NOMO-1 treated with DMSO at 0.1 percent for 48 hours (cell line): ENCODE measurements at regions not wholly inside any gene's neighbourhood (a gene's known extent, or its start where the extent isn't known, plus 50 kb on each side); places are given as distances from the start of the nearest gene placed in this dataset.
"Not testable (repeated sequence)": the region's sequence is repeated elsewhere in the genome, so short reads cannot be mapped to it uniquely, and the experiment has no call there.

Experiments
- DNase-seq: peaks from one replicate; lab custom pipeline; 2025; ENCODE audit not compliant: unreplicated experiment; lab: John Stamatoyannopoulos, UW

GRCh38 chr18:1652018-1652417, 747.3 kb downstream of the ADCYAP1 start:
- no peak for DNase-seq

DNA sequence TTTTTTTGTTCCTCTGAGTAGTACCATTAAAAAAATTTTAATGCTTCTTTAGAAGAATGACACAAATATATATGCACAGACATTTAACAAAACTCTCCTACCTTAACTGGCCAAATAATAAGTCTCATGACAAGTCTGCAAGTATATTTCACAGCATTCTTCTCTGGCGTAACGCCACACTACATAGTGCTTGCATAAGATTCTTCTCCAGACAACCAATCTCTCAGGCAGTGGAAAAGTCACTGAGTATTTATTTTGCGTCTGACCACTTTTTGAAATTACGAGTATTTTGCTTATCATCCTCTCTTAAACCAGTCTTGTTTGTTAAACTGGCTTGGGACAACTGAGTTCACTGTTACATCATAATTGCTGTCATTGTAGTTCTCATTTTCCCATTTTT, 749.2 kb downstream of the ADCYAP1 start:
- no peak for DNase-seq

- no peak for DNase-seq
Measured at GRCh38 chr18:1657876-1658275, 753.2 kb downstream of the ADCYAP1 start.

GRCh38 chr18:1658908-1659566, 754.4 kb downstream of the ADCYAP1 start:
- DNase-seq = no peak

DNA sequence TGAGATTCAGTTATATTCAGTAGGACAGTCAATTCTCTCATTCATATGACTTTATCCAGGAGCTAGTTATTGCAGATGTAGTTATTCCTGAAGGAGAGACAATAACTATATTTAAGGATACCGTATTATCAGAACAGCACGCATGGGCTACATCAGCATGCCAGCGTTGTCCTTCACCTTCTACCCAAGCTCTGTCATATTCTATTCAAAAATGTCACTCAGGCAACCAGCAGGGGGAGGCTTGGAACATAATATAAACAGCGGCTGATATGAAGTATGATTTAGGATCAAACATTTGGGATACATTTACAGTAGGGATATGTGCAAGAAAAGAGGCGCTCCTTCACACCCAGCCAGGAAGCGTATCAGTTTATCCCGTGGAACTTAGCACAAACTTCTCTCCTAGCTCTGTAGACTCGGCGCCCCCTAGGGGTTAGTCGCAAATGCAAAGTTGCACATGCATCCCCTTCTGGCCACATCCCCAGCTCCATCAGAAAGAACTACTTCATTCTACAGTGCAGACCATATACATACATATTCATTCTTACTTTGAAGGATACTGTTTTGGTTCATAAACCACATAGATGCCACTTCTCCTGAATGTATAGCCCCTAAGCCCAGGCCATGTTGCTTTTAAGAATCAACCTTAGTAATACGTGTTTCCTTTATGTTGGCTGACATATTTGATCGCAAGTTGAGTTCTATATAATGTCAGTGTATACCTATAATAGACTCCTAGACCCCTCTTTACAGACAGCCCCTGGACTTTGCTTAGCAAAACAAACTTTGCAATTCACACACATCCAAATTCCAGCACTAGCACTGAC, 759.4 kb downstream of the ADCYAP1 start:
- DNase-seq = no peak

GRCh38 chr18:1665079-1665478, 760.4 kb downstream of the ADCYAP1 start:
- no peak for DNase-seq

DNA sequence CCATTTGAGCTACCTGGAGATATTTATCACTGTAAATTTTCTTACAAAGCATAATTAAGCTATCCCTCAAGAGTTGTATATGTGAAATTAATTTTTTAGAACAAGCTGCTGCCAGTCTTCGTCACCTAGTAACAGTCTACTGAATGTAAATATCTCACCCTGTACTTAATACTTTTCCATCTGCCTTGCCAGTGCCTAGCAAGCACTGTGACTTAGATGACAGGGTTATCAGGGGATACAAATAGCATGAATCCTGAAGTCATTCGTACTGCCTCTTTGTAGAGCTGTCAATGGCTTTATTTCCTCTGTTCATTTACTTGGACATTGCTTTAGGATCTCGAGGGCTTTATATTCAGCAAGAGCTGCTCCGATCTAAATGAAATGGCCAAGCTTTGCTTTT, 763.6 kb downstream of the ADCYAP1 start:
- DNase-seq = no peak

DNA sequence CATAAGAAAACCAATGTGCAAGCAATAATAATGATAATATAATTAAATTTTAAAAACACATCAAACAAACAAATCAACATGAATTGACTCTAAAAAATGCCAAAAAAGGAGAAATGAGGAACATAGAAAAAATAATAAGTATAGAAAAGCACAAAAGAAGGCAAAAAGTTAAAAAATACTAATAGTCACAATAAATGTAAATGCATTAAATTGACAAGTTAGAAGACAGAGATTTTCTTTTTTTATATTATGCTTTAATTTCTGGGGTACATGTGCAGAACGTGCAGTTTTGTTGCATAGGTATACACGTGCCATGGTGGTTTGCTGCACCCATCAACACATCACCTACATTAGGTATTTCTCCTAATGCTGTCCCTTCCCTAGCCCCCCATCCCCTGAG, 767.0 kb downstream of the ADCYAP1 start:
- DNase-seq = not testable (repeated sequence)

- no peak for DNase-seq
Measured at GRCh38 chr18:1676387-1676786, 771.7 kb downstream of the ADCYAP1 start.

GRCh38 chr18:1680108-1680507, 775.4 kb downstream of the ADCYAP1 start:
- no peak for DNase-seq

DNA sequence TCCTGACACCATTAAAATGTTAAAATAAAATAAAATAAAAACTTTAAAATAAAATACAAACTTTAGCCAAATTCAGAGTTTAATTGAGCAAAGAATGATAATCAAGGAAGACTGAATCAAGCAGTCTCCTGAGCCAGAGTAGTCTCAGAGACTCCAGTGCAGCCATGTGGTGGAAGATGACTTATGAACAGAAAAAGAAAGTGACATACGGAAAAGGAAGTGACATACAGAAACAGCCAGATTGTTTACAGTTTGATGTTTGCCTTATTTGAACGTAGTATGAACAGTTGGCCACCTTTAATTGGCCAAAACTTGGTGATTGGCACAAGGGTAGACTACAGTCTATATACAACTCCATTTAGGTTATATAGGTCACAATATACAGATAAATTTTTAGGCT, 787.2 kb downstream of the ADCYAP1 start:
- no peak for DNase-seq

GRCh38 chr18:1708006-1708405, 803.3 kb downstream of the ADCYAP1 start:
- no peak for DNase-seq

DNA sequence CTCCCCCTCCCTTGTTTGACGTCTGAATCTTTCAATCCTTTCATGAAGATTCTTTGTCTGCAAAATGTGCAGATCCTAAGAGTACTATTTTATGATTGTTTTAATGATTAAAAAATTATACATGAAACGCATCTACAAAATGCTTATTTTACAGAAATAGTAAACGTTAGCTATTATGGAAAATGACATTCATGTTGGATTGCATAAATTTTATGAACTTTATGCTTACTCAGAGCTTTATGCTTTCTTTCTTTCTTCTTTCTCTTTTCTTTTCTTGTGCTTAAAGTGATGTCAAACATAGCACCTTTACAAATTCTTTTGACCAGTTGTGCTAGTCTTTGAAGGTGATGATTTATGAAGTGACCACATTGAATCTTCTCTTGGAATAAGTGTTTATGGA, 805.4 kb downstream of the ADCYAP1 start:
- no peak for DNase-seq

DNA sequence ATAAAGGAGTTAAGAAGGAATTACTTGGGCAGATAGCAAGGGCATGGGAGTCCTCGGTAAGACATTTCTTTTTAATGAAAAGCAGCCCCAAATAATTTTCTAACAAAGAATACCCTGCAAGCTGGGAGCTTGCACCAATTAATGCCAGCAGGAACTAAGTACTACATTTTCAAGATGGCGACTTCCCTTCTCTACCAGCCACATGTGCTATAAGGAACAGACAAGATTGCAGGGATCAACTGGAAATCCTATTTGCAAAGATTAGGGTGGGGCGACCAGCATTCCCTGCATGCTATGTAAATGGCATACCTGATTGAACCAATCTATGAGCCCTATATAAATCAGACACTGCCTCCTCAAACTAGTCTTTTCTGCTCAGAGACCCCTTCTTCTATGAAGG, 827.5 kb downstream of the ADCYAP1 start:
- no peak for DNase-seq

- no peak for DNase-seq
Measured at GRCh38 chr18:1746131-1746530, 825.2 kb downstream of the METTL4 start.

DNA sequence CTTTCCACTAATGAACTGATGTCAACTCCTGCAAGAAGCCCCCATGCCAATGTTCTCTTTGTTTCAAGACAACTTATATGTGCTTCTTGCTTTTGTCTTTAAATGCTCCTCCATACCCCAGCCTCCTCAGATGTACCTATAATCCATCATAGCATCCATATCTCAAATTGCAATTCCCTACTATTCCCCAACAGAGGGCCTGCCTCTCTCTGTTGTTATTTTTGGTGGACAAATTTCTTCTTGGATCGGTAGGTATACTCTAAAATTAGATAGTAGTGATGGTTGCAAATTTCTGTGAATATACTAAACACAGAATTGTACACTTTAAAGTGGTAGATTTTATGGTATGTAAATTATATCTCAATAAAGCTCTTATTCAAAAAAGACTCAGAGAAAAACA, 820.1 kb downstream of the METTL4 start:
- no peak for DNase-seq

DNA sequence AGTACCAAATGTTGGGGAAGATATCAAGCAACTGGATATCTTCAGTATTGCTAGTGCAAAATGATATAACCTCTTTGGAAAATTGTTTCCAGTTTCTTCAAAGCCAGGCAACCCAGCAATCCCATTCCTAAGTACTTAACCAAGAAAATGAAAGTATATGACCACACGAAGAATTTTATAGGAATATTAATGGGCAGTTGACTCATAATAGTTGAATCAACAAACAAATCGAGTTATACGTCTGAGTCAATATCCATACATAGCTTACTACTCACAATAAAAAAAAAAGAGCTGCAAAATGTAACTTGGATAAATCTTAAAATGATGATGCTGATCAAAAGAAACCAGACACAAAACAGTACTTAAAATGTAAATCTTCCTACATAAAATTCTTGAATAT, 810.4 kb downstream of the METTL4 start:
- DNase-seq = no peak

DNA sequence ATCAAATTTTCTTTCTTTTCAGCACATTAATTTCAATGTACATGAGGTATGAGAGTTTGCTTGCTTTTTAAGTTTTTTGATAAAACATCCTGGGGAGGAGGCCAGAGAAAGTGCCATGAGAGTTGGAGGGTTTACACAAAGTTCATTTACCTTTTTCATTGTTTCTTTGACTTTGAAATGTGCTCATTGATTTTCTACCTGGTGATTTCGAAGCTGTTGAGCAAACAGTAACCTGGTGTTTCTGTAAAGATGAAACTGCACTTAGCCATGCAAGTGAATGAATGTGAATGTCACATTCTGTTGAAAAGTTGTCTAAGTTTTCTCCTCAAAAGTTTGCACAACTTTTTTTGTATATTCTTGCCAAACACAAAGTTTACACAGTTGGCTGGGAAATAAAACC, 797.0 kb downstream of the METTL4 start:
- no peak for DNase-seq

- DNase-seq = no peak
Measured at GRCh38 chr18:1777843-1778242, 793.5 kb downstream of the METTL4 start.

DNA sequence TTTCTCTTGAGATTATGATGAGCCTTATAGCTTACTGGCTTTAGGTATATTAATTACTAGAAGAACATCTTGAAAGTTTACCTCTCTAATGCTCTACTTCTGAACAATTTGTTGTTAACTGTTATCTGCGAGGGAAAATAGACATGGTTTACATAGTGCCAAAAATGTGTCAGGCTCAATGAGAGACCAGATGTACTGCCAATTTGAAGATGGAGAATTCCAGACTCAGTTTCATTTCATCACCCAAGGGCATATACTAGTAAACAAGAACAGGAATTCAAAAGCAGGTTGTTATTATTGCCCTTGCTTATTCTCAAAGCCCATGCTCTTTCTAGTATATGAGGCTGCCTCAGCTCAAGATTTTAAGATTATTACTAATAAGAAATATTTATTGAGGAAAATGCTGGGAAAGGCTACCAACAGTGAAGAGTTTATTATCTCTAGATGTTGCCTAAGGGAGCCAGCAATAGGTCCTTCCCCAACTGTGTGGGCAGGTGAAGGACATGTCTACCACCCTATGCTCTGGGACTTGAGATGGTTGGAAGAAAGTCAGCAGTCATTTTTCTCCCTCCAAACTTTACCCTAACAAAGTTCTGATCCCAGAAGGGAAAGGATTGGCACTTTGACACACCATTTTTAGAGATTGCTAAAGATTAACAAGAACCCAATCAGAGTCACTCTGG, 792.7 kb downstream of the METTL4 start:
- DNase-seq = no peak

DNA sequence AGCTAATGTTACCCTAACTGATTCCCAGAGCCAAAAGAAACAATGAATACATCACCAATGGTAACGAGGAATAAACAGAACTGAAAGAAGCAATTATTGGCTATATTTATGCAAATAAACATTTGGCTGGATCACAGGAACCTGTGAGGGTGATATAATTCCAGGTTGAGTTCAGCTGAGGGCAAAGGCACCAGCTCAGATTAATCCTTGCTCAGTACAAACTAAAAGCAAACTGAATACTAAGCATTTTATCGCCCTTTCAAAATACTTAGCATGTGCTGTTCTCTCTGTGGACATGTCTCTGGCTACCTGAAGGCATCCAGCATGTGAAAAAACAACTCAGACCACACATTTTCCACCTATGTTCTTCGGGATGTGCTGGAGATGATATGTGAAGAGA, 791.7 kb downstream of the METTL4 start:
- no peak for DNase-seq

DNA sequence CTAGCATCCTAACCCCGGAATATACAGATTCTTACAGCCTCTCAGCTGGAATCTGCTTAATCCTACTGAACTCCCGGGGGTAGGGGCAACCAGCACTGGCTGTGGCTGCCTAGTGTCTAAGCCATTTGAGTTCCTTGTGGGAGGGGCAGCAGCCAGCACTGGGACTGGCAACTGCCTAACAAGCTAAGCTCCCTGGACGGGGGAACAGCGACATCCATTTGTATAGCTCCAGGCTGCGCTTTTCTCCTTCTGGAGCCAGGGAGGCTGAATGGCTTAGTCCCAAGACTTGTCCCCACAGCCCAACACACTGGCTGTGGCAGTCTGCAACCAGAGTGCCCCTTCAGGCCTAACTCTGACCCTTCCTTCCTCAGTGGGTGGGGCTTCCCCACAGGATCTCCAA, 787.2 kb downstream of the METTL4 start:
- no peak for DNase-seq
